Testis (tissue), 2 donors: ENCODE measurements at regions not wholly inside any gene's neighbourhood (a gene's known extent, or its start where the extent isn't known, plus 50 kb on each side); places are given as distances from the start of the nearest gene placed in this dataset.

Experiments used
- DNase-seq: peaks from one replicate; pipeline ENCODE4 v3.0.0-alpha.2; 2019
- H3K27ac ChIP-seq, 2 donors: fragments of 200-600 bp; sonication (generic); one replicate each; pipeline ENCODE4 v1.5.1; 2019
- H3K27me3 ChIP-seq: fragments of 200-600 bp; sonication (generic); one replicate; pipeline ENCODE4 v1.5.1; 2019
- H3K36me3 ChIP-seq: fragments of 200-600 bp; sonication (generic); one replicate; pipeline ENCODE4 v1.5.1; 2017; ENCODE audit warnings: low read depth; ENCODE audit errors: missing control alignments
- H3K4me1 ChIP-seq: fragments of 200-600 bp; sonication (generic); one replicate; pipeline ENCODE4 v1.5.1; 2019
- H3K4me3 ChIP-seq, 2 donors: fragments of 200-600 bp; sonication (generic); one replicate each; pipeline ENCODE4 v1.5.1; 2017 to 2019
- H3K9me3 ChIP-seq: fragments of 200-600 bp; sonication (generic); one replicate; pipeline ENCODE4 v1.5.1; 2017
- POLR2A ChIP-seq: fragments of 450-650 bp; IDR thresholded peaks from one replicate; pipeline ENCODE4 v1.6.1; 2017; ENCODE audit warnings: antibody characterized with exemption, mild to moderate bottlenecking, moderate library complexity
- WGBS, 2 donors: methylation state at CpG; one replicate each; pipeline ENCODE4 v1.1.5; 2018; 5-methylcytosine and 5-hydroxymethylcytosine counted together
- intact Hi-C: fragments of 100-400 bp; cut with DNase I; formaldehyde crosslinking; loops from one replicate; pipeline ENCODE4 v1.15.1; 2023; ENCODE audit warnings: low total_unique reads
- TF ChIP-seq, protein P1 (sequence below), 3 experiments: fragments of 450-650 bp in 2 of 3; fragments of 200-600 bp in 1 of 3; sonication (generic) in 1 of 3; IDR thresholded peaks; one replicate each; pipeline ENCODE4 v1.5.1; 2016 to 2019; ENCODE audit warnings: antibody characterized with exemption in 3 of 3, mild to moderate bottlenecking in 2 of 3, moderate library complexity in 1 of 3

DNA sequence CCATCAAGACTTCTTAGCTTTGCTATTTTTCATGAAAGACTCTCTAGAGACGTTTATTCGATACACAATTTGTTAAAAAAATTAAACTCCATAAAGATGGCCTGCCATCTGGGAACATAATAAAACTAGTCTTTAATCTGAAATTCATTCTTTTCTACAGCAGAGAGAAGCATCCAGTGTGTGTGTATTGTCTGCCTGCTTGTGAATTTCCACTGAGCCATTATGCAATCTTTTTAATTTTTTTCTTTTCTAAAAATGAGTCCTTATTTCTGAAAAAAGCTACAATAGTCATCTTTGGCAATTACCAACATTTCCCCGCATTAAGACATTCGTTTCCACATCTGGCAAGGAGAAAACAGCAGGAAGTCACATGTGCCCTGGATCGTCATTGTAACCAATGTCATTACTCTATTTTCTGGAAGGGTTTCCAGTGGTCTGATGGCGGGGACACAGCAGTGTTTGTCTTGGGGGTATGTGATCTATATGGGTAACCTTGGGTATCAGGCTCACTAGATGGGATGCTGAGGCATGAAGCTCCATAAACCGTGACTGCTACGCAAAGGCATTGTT lies 263.1 kb downstream of the MSX2 start:
- no peak overlapping the region for H3K4me3 ChIP-seq

GRCh38 chr5:174984863-174985262 lies 260.5 kb downstream of the MSX2 start:
- H3K27me3 ChIP-seq, result no peaks in the 10 kb centered on the region
- 83 to 89% methylated on average over 5 of the region's 5 CpGs for WGBS, 2 donors
- no peaks in the 10 kb centered on the region for H3K36me3 ChIP-seq
- H3K4me3 ChIP-seq, result no peak overlapping the region
- no peaks in the 10 kb centered on the region for H3K9me3 ChIP-seq
- no peaks in the 10 kb centered on the region for H3K4me1 ChIP-seq
- no peak for TF ChIP-seq POLR2A
- TF ChIP-seq, protein P1, sequence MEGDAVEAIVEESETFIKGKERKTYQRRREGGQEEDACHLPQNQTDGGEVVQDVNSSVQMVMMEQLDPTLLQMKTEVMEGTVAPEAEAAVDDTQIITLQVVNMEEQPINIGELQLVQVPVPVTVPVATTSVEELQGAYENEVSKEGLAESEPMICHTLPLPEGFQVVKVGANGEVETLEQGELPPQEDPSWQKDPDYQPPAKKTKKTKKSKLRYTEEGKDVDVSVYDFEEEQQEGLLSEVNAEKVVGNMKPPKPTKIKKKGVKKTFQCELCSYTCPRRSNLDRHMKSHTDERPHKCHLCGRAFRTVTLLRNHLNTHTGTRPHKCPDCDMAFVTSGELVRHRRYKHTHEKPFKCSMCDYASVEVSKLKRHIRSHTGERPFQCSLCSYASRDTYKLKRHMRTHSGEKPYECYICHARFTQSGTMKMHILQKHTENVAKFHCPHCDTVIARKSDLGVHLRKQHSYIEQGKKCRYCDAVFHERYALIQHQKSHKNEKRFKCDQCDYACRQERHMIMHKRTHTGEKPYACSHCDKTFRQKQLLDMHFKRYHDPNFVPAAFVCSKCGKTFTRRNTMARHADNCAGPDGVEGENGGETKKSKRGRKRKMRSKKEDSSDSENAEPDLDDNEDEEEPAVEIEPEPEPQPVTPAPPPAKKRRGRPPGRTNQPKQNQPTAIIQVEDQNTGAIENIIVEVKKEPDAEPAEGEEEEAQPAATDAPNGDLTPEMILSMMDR (IDR thresholded peaks at IDR 0.05), result no peak
- H3K27ac ChIP-seq, result no peak overlapping the region
- DNase-seq, result no peak
- intact Hi-C loops, result no loop called here

More for the DNA sequence above, 263.1 kb downstream of the MSX2 start:
- TF ChIP-seq, protein P1 (IDR thresholded peaks at IDR 0.05), result no peak
- Histone ChIP-seq H3K27ac (no peak overlapping the region), H3K4me1 (no peaks in the 10 kb centered on the region), H3K36me3 (no peaks in the 10 kb centered on the region), H3K9me3 (no peaks in the 10 kb centered on the region), H3K27me3 (no peaks in the 10 kb centered on the region)
- DNase-seq, result no peak
- intact Hi-C loops, result no loop called here
- 70 to 81% methylated on average over 8 of the region's 8 CpGs for WGBS, 2 donors

DNA sequence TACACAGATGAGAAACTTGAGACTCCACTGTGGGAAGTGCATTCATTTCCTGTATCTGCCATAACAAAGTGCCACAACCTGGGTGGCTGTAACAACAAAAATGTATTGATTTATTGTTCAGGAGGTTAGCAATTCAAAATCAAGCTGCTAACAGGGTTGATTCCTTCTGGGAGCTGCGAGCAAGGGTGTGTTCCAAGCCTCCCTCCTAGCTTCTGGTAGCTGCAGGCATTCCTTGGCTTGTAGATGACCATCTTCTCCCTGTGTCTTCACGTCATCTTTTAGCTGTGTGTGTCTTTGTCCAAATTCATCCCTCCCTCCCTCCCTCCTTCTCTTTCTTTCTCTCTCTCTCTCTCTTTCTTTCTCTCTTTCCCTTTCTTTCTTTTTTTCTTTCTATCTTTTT lies 258.1 kb downstream of the MSX2 start:
- DNase-seq, result no peak
- 42 to 51% methylated on average over 2 of the region's 2 CpGs for WGBS, 2 donors
- no peak overlapping the region for H3K27ac ChIP-seq
- intact Hi-C loops, result no loop called here
- H3K36me3 ChIP-seq, result no peaks in the 10 kb centered on the region
- H3K4me1 ChIP-seq, result no peaks in the 10 kb centered on the region
- TF ChIP-seq, protein P1 (IDR thresholded peaks at IDR 0.05), result no peak
- no peak for TF ChIP-seq POLR2A
- H3K4me3 ChIP-seq, result no peak overlapping the region
- no peaks in the 10 kb centered on the region for H3K9me3 ChIP-seq
- H3K27me3 ChIP-seq, result no peaks in the 10 kb centered on the region

DNA sequence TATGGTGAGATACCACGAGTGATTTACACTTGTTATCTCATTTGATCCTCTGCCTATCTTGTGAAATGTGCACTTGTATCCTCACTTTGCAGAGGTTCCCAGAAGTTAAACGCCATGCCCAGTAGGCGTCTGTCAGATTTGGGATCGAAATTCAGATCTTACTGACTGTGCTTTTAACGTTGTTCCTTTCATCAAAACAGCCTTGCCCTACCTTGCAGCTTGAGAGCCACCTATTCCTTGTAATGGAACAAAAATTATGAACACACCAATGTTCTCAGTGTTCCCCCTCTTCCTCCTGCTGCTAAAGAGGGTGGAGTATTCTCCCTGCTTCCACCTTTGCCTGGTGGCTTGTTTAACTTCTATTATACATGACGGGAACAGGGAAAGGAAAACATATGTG lies 257.0 kb downstream of the MSX2 start:
- WGBS, 2 donors, result 34 to 52% methylated on average over 6 of the region's 6 CpGs
- no peak for DNase-seq

GRCh38 chr5:174980952-174981351 lies 256.6 kb downstream of the MSX2 start:
- DNase-seq, result no peak
- TF ChIP-seq, protein P1 (IDR thresholded peaks at IDR 0.05), result no peak
- no peak for TF ChIP-seq POLR2A
- Histone ChIP-seq H3K4me3 (no peak overlapping the region), H3K27me3 (no peaks in the 10 kb centered on the region), H3K27ac (no peak overlapping the region), H3K4me1 (no peaks in the 10 kb centered on the region), H3K9me3 (no peaks in the 10 kb centered on the region), H3K36me3 (no peaks in the 10 kb centered on the region)
- 45 to 55% methylated on average over 2 of the region's 2 CpGs for WGBS, 2 donors
- intact Hi-C loops, result no loop called here

More for the DNA sequence above, 257.0 kb downstream of the MSX2 start:
- no peak overlapping the region for H3K4me3 ChIP-seq
- no peaks in the 10 kb centered on the region for H3K36me3 ChIP-seq
- no peaks in the 10 kb centered on the region for H3K4me1 ChIP-seq
- no peak overlapping the region for H3K27ac ChIP-seq
- intact Hi-C loops, result no loop called here
- no peaks in the 10 kb centered on the region for H3K9me3 ChIP-seq
- TF ChIP-seq POLR2A, result no peak
- TF ChIP-seq, protein P1 (IDR thresholded peaks at IDR 0.05), result no peak
- H3K27me3 ChIP-seq, result no peaks in the 10 kb centered on the region
